PC-9 (cell line): ENCODE measurements at regions not wholly inside any gene's neighbourhood (a gene's known extent, or its start where the extent isn't known, plus 50 kb on each side); places are given as distances from the start of the nearest gene placed in this dataset.

ENCODE experiments used
- EZH2 ChIP-seq: fragments of 200-600 bp; sonication (generic); IDR thresholded peaks from 2 replicates; pipeline ENCODE4 v1.8.0; 2017; ENCODE audit warnings: antibody characterized with exemption, low read depth
- TF ChIP-seq, protein P1 (sequence below): fragments of 200-600 bp; sonication (generic); conservative IDR thresholded peaks from 2 replicates; pipeline ENCODE4 v1.6.1; 2017; ENCODE audit warnings: mixed run types, antibody characterized with exemption, mild to moderate bottlenecking, moderate library complexity

DNA sequence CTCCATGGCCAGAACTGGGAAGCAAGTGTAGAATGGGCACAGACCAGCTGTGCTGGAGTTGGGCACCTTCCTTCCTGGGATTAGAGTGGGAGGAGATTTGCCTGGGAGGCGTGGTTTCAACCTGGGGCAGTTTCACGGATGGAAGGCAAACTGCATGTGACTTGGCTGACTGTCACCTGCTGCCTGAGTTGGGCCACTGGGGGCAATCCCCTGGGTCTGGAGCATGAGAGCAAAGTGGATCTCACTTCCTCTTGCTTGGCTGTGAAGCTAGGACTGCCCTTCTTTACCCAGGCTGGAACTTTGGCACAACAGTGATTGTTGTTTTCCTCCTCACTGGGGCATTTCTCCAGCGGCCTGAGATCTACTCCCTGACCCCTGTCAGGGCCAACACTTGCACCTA, 1247.0 kb upstream of the EPHA6 start:
- TF ChIP-seq, protein P1, sequence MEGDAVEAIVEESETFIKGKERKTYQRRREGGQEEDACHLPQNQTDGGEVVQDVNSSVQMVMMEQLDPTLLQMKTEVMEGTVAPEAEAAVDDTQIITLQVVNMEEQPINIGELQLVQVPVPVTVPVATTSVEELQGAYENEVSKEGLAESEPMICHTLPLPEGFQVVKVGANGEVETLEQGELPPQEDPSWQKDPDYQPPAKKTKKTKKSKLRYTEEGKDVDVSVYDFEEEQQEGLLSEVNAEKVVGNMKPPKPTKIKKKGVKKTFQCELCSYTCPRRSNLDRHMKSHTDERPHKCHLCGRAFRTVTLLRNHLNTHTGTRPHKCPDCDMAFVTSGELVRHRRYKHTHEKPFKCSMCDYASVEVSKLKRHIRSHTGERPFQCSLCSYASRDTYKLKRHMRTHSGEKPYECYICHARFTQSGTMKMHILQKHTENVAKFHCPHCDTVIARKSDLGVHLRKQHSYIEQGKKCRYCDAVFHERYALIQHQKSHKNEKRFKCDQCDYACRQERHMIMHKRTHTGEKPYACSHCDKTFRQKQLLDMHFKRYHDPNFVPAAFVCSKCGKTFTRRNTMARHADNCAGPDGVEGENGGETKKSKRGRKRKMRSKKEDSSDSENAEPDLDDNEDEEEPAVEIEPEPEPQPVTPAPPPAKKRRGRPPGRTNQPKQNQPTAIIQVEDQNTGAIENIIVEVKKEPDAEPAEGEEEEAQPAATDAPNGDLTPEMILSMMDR, result no peak
- no peak for TF ChIP-seq EZH2
